ENCODE measurements at regions not wholly inside any gene's neighbourhood (a gene's known extent, or its start where the extent isn't known, plus 50 kb on each side); places are given as distances from the start of the nearest gene placed in this dataset.

DNA sequence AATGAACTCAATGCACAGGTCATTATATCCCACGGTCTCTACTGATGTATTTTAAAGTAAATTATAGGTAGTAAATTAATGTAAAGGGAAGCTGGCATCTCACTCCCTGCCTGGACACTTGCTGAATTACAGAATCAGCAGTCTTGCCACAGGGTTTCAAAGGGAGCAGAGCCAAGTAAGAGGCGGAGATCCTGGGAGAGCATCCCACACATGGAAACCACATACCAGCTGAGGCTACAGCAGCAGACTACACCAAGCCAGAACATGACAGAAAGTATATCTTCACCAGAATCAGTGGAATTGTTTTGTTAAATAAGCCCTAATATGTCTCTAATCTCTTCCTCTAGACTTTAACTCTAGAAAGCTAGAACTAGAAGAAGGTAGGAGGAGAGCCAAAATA, 1689.2 kb upstream of the WWC1 start:
- Histone ChIP-seq H3K36me3 (replicated peaks in 1 of 2; ENCODE audit: control insufficient read depth in 1 of 2, insufficient read depth in 2 of 2, low read length in 2 of 2) (no peaks in the 10 kb centered on the region), H3K9me3 (replicated peaks in 1 of 2; ENCODE audit: control insufficient read depth in 1 of 2, insufficient read depth in 1 of 2, low read length in 2 of 2) (peaks cover 4% of the 10 kb centered on the region in 2 donors), H3K9ac (ENCODE audit: insufficient read depth, low read length, poor library complexity, severe bottlenecking) (no peak overlapping the region), H3K4me2 (replicated peaks; ENCODE audit: extremely low read depth, low read length, poor library complexity, severe bottlenecking) (no peak overlapping the region), H2AFZ (ENCODE audit: insufficient read depth, low read depth, low read length, poor library complexity, severe bottlenecking) (no peak overlapping the region), H3K4me3 (replicated peaks in 1 of 3; ENCODE audit: low read depth in 2 of 3, low read length in 3 of 3) (no peak overlapping the region), H3K27me3 (ENCODE audit: control insufficient read depth in 2 of 2, insufficient read depth in 2 of 2, low read length in 2 of 2) (no peaks in the 10 kb centered on the region), H4K20me1 (ENCODE audit: insufficient read depth, low read length) (no peaks in the 10 kb centered on the region), H3K4me1 (ENCODE audit: control insufficient read depth in 1 of 2, insufficient read depth in 2 of 2, low read length in 2 of 2) (no peaks in the 10 kb centered on the region), H3K79me2 (ENCODE audit: insufficient read depth, low read length) (no peaks in the 10 kb centered on the region), H3K27ac (ENCODE audit: low read depth in 1 of 2, low read length in 2 of 2) (no peak overlapping the region)
- Mint-ChIP-seq H3K27me3 (ENCODE audit: low read depth in 3 of 3) (peaks cover 0 to 2% (median 0%) of the 10 kb centered on the region in 3 donors), H3K36me3 (no peaks in the 10 kb centered on the region), H3K4me1 (no peaks in the 10 kb centered on the region), H3K27ac (no peak overlapping the region), H3K4me3 (no peak overlapping the region), H3K9me3 (peaks cover 0 to 11% (median 6%) of the 10 kb centered on the region in 7 donors)
- intact Hi-C loops (cut with micrococcal nuclease) = no loop called here
- no peak for DNase-seq
- WGBS (ENCODE audit: insufficient coverage) = no CpG with 5 or more reads among the region's 2 CpGs
- TF ChIP-seq, protein P1, sequence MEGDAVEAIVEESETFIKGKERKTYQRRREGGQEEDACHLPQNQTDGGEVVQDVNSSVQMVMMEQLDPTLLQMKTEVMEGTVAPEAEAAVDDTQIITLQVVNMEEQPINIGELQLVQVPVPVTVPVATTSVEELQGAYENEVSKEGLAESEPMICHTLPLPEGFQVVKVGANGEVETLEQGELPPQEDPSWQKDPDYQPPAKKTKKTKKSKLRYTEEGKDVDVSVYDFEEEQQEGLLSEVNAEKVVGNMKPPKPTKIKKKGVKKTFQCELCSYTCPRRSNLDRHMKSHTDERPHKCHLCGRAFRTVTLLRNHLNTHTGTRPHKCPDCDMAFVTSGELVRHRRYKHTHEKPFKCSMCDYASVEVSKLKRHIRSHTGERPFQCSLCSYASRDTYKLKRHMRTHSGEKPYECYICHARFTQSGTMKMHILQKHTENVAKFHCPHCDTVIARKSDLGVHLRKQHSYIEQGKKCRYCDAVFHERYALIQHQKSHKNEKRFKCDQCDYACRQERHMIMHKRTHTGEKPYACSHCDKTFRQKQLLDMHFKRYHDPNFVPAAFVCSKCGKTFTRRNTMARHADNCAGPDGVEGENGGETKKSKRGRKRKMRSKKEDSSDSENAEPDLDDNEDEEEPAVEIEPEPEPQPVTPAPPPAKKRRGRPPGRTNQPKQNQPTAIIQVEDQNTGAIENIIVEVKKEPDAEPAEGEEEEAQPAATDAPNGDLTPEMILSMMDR (IDR thresholded peaks at IDR 0.05) = no peak

DNA sequence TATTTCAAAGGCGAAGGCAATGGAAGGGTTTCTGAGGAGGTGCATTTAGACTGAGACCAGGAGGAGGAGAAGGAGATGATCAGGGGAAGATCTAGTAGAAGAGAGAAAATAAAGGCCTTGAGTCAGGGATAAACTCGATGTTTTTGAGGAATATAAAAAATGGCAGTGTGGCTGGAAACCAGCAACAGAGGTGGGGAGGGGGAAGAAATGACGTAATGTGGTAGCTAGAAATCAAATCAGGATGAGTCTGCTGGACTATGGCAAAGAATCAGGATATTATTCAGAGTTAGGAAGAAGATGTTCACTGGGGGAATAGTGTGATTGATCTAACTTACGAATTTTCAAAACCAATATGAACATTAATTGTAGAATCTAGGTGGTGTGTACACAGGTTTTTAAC, 1673.9 kb upstream of the WWC1 start:
- Histone ChIP-seq H3K79me2 (ENCODE audit: insufficient read depth, low read length) (no peaks in the 10 kb centered on the region), H3K36me3 (replicated peaks in 1 of 2; ENCODE audit: control insufficient read depth in 1 of 2, insufficient read depth in 2 of 2, low read length in 2 of 2) (no peaks in the 10 kb centered on the region), H3K27ac (ENCODE audit: low read depth in 1 of 2, low read length in 2 of 2) (no peak overlapping the region), H3K9ac (ENCODE audit: insufficient read depth, low read length, poor library complexity, severe bottlenecking) (no peak overlapping the region), H4K20me1 (ENCODE audit: insufficient read depth, low read length) (no peaks in the 10 kb centered on the region), H3K4me2 (replicated peaks; ENCODE audit: extremely low read depth, low read length, poor library complexity, severe bottlenecking) (no peak overlapping the region), H3K27me3 (ENCODE audit: control insufficient read depth in 2 of 2, insufficient read depth in 2 of 2, low read length in 2 of 2) (no peaks in the 10 kb centered on the region), H2AFZ (ENCODE audit: insufficient read depth, low read depth, low read length, poor library complexity, severe bottlenecking) (no peak overlapping the region), H3K9me3 (replicated peaks in 1 of 2; ENCODE audit: control insufficient read depth in 1 of 2, insufficient read depth in 1 of 2, low read length in 2 of 2) (peaks cover 10 to 14% of the 10 kb centered on the region in 2 donors), H3K4me3 (replicated peaks in 1 of 3; ENCODE audit: low read depth in 2 of 3, low read length in 3 of 3) (no peak overlapping the region), H3K4me1 (ENCODE audit: control insufficient read depth in 1 of 2, insufficient read depth in 2 of 2, low read length in 2 of 2) (no peaks in the 10 kb centered on the region)
- Mint-ChIP-seq H3K27me3 (ENCODE audit: low read depth in 3 of 3) (no peaks in the 10 kb centered on the region), H3K9me3 (peaks cover 0 to 11% (median 4%) of the 10 kb centered on the region in 7 donors), H3K4me1 (no peaks in the 10 kb centered on the region), H3K4me3 (no peak overlapping the region), H3K36me3 (no peaks in the 10 kb centered on the region), H3K27ac (no peak overlapping the region)
- DNase-seq = no peak
- intact Hi-C loops (cut with micrococcal nuclease) = no loop called here
- TF ChIP-seq, protein P1 (IDR thresholded peaks at IDR 0.05) = no peak
- 97% methylated on average over 3 of the region's 4 CpGs for WGBS (ENCODE audit: insufficient coverage)

Data from CD14-positive monocyte (primary cell).